GM23338 (cell line): ENCODE measurements at regions not wholly inside any gene's neighbourhood (a gene's known extent, or its start where the extent isn't known, plus 50 kb on each side); places are given as distances from the start of the nearest gene placed in this dataset.

Experiments used
- ATAC-seq: fragments of 200-7000 bp; cut with Tn5 transposase; 3 replicates; pipeline ENCODE4 v1.9.1; 2020
- DNase-seq: peaks from one replicate; pipeline ENCODE4 v3.0.0-alpha.2; 2015; ENCODE audit warnings: low spot score
- H2AFZ ChIP-seq: fragments of 200-600 bp; sonication (generic); 2 replicates; pipeline ENCODE4 v1.8.0; 2016; ENCODE audit warnings: antibody characterized with exemption, mild to moderate bottlenecking, moderate library complexity
- H3F3A ChIP-seq: fragments of 200-600 bp; sonication (generic); replicated peaks from 2 replicates; pipeline ENCODE4 v1.8.0; 2017; ENCODE audit warnings: antibody characterized with exemption, mixed run types, low read depth
- H3K27ac ChIP-seq: fragments of 200-600 bp; sonication (generic); 2 replicates; pipeline ENCODE4 v1.6.1; 2016; ENCODE audit warnings: low read depth
- H3K27me3 ChIP-seq: fragments of 200-600 bp; sonication (generic); 2 replicates; pipeline ENCODE4 v1.8.0; 2016; ENCODE audit warnings: mild to moderate bottlenecking, mixed run types, moderate library complexity; ENCODE audit not compliant: insufficient read depth
- H3K36me3 ChIP-seq: fragments of 200-600 bp; sonication (generic); 2 replicates; pipeline ENCODE4 v1.8.0; 2016; ENCODE audit warnings: mild to moderate bottlenecking; ENCODE audit not compliant: insufficient read depth
- H3K4me1 ChIP-seq: fragments of 200-600 bp; sonication (generic); 2 replicates; pipeline ENCODE4 v1.8.0; 2016; ENCODE audit warnings: mild to moderate bottlenecking, moderate library complexity; ENCODE audit not compliant: insufficient read depth
- H3K4me2 ChIP-seq: fragments of 200-600 bp; sonication (generic); 2 replicates; pipeline ENCODE4 v1.7.1; 2017; ENCODE audit warnings: mixed run types
- H3K4me3 ChIP-seq: fragments of 200-600 bp; sonication (generic); 2 replicates; pipeline ENCODE4 v1.6.1; 2016; ENCODE audit warnings: mixed run types
- H3K79me2 ChIP-seq: fragments of 200-600 bp; sonication (generic); replicated peaks from 2 replicates; pipeline ENCODE4 v1.8.0; 2017; ENCODE audit warnings: mild to moderate bottlenecking; ENCODE audit not compliant: insufficient read depth
- H3K9me2 ChIP-seq: fragments of 200-600 bp; sonication (generic); 2 replicates; pipeline ENCODE4 v1.8.0; 2017; ENCODE audit not compliant: insufficient read depth
- H4K20me1 ChIP-seq: fragments of 200-600 bp; sonication (generic); replicated peaks from 2 replicates; pipeline ENCODE4 v1.8.0; 2017; ENCODE audit warnings: mild to moderate bottlenecking; ENCODE audit not compliant: insufficient read depth
- H3K27ac Mint-ChIP-seq: 2 replicates; pipeline ENCODE4 v1.8.0; 2020; ENCODE audit warnings: inconsistent platforms, mild to moderate bottlenecking, moderate library complexity, mixed read lengths
- H3K27me3 Mint-ChIP-seq: 3 replicates; pipeline ENCODE4 v1.8.0; 2022; ENCODE audit warnings: low read depth, mild to moderate bottlenecking, moderate library complexity, mixed read lengths, inconsistent platforms; ENCODE audit not compliant: insufficient read depth, poor library complexity
- H3K36me3 Mint-ChIP-seq: 3 replicates; pipeline ENCODE4 v1.8.0; 2021; ENCODE audit warnings: low read depth, mild to moderate bottlenecking, inconsistent platforms, moderate library complexity, mixed read lengths
- H3K4me1 Mint-ChIP-seq: 3 replicates; pipeline ENCODE4 v1.8.0; 2020; ENCODE audit warnings: mild to moderate bottlenecking, inconsistent platforms, mixed read lengths
- H3K4me3 Mint-ChIP-seq: 3 replicates; pipeline ENCODE4 v1.8.0; 2021; ENCODE audit warnings: moderate library complexity, mild to moderate bottlenecking, inconsistent platforms, mixed read lengths
- H3K9me3 Mint-ChIP-seq: 3 replicates; pipeline ENCODE4 v1.8.0; 2020; ENCODE audit warnings: moderate library complexity, mild to moderate bottlenecking, inconsistent platforms, mixed read lengths
- EZH2phosphoT487 ChIP-seq: fragments of 200-600 bp; sonication (generic); IDR thresholded peaks from one replicate; pipeline ENCODE4 v1.8.1; 2018; ENCODE audit warnings: antibody characterized with exemption; ENCODE audit not compliant: unreplicated experiment
- JUNB ChIP-seq: IDR thresholded peaks from one replicate; pipeline ENCODE4 v1.6.1; 2016; ENCODE audit warnings: antibody characterized with exemption; ENCODE audit not compliant: unreplicated experiment
- NANOG ChIP-seq: IDR thresholded peaks from 2 replicates; pipeline ENCODE4 v1.6.1; 2016; ENCODE audit warnings: antibody characterized with exemption, borderline replicate concordance
- POLR2AphosphoS5 ChIP-seq: IDR thresholded peaks from 2 replicates; pipeline ENCODE4 v1.6.1; 2016; ENCODE audit warnings: antibody characterized with exemption, low read depth
- STAT1 ChIP-seq: IDR thresholded peaks from one replicate; pipeline ENCODE4 v1.6.1; 2016; ENCODE audit warnings: antibody characterized with exemption; ENCODE audit not compliant: unreplicated experiment
- ZNF114 ChIP-seq: fragments of 250-450 bp; sonication (Bioruptor Pico); IDR thresholded peaks from 2 replicates; pipeline ENCODE4 v1.5.0; 2020; ENCODE audit warnings: mild to moderate bottlenecking, moderate library complexity
- ZNF331 ChIP-seq: fragments of 250-450 bp; sonication (Bioruptor Pico); IDR thresholded peaks from 2 replicates; pipeline ENCODE4 v1.5.0; 2020; ENCODE audit warnings: low read depth, mild to moderate bottlenecking, moderate library complexity
- TF ChIP-seq, protein P1 (sequence below): fragments of 250-450 bp; sonication (Bioruptor Pico); IDR thresholded peaks from 2 replicates; pipeline ENCODE4 v1.5.0; 2020; ENCODE audit warnings: mild to moderate bottlenecking, moderate library complexity
- TF ChIP-seq, protein P2 (sequence below): IDR thresholded peaks from 2 replicates; pipeline ENCODE4 v1.6.1; 2016; ENCODE audit warnings: antibody characterized with exemption

DNA sequence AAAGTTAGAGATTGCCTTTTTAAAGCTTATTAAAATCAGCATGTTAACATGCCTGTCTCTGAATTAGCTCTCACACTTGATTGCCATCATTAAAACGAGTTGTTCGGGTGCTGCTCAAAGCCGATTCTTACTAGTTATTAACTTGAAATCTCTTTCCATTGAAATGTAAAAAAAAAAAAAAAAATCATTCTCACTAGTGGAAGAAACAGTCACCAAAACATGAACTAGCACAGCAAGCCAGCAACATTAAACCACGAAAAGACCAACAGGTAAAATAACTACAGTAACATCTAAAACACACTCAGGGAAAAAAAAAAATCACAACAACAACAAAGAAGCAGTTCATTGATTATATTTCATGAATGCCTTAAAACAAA, 264.5 kb downstream of the MEIS1 start:
- Mint-ChIP-seq H3K27me3 (peaks cover 6% of the 10 kb centered on the region), H3K27ac (no peak overlapping the region), H3K9me3 (no peaks in the 10 kb centered on the region), H3K36me3 (no peaks in the 10 kb centered on the region), H3K4me1 (peaks cover 59% of the 10 kb centered on the region), H3K4me3 (no peak overlapping the region; the same call in 2 of the 3 replicates)
- no peak overlapping the region for H2AFZ ChIP-seq
- H4K20me1 ChIP-seq: no peaks in the 10 kb centered on the region
- H3K27me3 ChIP-seq: no peaks in the 10 kb centered on the region
- peaks cover 46% of the 10 kb centered on the region for H3K4me1 ChIP-seq
- no peak for ATAC-seq
- TF ChIP-seq, protein P1, sequence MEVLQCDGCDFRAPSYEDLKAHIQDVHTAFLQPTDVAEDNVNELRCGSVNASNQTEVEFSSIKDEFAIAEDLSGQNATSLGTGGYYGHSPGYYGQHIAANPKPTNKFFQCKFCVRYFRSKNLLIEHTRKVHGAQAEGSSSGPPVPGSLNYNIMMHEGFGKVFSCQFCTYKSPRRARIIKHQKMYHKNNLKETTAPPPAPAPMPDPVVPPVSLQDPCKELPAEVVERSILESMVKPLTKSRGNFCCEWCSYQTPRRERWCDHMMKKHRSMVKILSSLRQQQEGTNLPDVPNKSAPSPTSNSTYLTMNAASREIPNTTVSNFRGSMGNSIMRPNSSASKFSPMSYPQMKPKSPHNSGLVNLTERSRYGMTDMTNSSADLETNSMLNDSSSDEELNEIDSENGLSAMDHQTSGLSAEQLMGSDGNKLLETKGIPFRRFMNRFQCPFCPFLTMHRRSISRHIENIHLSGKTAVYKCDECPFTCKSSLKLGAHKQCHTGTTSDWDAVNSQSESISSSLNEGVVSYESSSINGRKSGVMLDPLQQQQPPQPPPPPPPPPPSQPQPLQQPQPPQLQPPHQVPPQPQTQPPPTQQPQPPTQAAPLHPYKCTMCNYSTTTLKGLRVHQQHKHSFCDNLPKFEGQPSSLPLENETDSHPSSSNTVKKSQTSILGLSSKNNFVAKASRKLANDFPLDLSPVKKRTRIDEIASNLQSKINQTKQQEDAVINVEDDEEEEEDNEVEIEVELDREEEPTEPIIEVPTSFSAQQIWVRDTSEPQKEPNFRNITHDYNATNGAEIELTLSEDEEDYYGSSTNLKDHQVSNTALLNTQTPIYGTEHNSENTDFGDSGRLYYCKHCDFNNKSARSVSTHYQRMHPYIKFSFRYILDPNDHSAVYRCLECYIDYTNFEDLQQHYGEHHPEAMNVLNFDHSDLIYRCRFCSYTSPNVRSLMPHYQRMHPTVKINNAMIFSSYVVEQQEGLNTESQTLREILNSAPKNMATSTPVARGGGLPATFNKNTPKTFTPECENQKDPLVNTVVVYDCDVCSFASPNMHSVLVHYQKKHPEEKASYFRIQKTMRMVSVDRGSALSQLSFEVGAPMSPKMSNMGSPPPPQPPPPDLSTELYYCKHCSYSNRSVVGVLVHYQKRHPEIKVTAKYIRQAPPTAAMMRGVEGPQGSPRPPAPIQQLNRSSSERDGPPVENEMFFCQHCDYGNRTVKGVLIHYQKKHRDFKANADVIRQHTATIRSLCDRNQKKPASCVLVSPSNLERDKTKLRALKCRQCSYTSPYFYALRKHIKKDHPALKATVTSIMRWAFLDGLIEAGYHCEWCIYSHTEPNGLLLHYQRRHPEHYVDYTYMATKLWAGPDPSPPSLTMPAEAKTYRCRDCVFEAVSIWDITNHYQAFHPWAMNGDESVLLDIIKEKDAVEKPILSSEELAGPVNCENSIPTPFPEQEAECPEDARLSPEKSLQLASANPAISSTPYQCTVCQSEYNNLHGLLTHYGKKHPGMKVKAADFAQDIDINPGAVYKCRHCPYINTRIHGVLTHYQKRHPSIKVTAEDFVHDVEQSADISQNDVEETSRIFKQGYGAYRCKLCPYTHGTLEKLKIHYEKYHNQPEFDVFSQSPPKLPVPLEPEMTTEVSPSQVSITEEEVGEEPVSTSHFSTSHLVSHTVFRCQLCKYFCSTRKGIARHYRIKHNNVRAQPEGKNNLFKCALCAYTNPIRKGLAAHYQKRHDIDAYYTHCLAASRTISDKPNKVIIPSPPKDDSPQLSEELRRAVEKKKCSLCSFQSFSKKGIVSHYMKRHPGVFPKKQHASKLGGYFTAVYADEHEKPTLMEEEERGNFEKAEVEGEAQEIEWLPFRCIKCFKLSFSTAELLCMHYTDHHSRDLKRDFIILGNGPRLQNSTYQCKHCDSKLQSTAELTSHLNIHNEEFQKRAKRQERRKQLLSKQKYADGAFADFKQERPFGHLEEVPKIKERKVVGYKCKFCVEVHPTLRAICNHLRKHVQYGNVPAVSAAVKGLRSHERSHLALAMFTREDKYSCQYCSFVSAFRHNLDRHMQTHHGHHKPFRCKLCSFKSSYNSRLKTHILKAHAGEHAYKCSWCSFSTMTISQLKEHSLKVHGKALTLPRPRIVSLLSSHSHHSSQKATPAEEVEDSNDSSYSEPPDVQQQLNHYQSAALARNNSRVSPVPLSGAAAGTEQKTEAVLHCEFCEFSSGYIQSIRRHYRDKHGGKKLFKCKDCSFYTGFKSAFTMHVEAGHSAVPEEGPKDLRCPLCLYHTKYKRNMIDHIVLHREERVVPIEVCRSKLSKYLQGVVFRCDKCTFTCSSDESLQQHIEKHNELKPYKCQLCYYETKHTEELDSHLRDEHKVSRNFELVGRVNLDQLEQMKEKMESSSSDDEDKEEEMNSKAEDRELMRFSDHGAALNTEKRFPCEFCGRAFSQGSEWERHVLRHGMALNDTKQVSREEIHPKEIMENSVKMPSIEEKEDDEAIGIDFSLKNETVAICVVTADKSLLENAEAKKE (CRISPR knock-in tag): no peak
- TF ChIP-seq STAT1 (no peak), JUNB (no peak), NANOG (no peak)
- no peak overlapping the region for H3K4me3 ChIP-seq
- no peaks in the 10 kb centered on the region for H3K79me2 ChIP-seq
- no peak overlapping the region for H3K27ac ChIP-seq
- H3K9me2 ChIP-seq: no peaks in the 10 kb centered on the region
- H3K36me3 ChIP-seq: no peaks in the 10 kb centered on the region
- no peak for DNase-seq
- no peaks in the 10 kb centered on the region for H3F3A ChIP-seq
- peak overlapping the region; percentile 22 for H3K4me2 ChIP-seq

DNA sequence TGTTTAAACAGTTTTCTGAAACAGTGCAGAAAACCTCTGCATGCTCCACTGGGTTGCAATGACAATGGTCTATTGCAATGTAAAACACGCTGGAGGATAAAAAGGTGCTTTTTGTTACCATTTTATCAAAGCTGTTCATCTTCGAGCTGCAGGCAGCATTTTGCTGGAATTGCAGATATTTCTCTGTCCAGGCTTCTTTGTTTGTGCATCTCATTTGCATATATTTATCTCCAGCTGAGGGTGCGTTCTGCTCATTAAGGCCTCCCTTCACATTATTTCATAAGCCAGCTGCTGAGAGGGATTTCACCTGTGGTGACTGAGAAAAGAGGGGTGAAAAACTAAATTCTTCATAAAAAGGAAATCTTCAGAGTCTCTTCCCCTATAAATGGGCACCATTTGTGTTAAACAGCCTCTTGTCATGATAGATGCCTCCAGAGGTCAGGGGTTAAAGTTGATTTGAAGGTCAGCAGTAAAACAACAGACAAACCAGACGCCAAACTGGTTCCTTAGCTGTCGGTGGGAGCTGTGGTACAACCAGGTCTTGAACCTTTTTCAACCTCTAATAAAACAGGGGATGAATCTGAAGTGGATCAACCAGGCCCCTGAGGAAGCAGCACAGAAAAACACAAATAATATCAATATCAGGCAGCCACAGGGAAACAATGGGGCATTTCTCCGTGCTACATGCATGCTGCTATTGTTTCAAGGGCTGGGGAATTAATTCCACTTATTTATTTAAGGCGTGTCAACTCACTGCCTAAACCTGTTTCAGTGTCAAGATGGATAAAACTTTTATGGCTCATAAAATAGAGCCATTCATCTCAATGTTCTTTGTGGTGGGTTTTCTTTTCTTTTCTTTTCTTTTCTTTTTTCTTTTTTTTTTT, 265.1 kb downstream of the MEIS1 start:
- Mint-ChIP-seq H3K27me3 (peaks cover 6% of the 10 kb centered on the region), H3K36me3 (no peaks in the 10 kb centered on the region), H3K4me3 (no peak overlapping the region), H3K9me3 (no peaks in the 10 kb centered on the region), H3K27ac (no peak overlapping the region), H3K4me1 (peaks cover 54% of the 10 kb centered on the region)
- Histone ChIP-seq H3K27ac (no peak overlapping the region), H3K27me3 (no peaks in the 10 kb centered on the region), H3K9me2 (no peaks in the 10 kb centered on the region), H3K4me1 (peaks cover 41% of the 10 kb centered on the region), H3K4me2 (peak overlapping the region; percentile 22), H3F3A (no peaks in the 10 kb centered on the region), H2AFZ (no peak overlapping the region), H4K20me1 (no peaks in the 10 kb centered on the region), H3K36me3 (no peaks in the 10 kb centered on the region), H3K4me3 (peak overlapping the region; percentile 7; the same call in 1 of the 2 replicates), H3K79me2 (no peaks in the 10 kb centered on the region)
- ATAC-seq (peak; percentile 78), DNase-seq (peak; percentile 56)
- TF ChIP-seq, protein P2, sequence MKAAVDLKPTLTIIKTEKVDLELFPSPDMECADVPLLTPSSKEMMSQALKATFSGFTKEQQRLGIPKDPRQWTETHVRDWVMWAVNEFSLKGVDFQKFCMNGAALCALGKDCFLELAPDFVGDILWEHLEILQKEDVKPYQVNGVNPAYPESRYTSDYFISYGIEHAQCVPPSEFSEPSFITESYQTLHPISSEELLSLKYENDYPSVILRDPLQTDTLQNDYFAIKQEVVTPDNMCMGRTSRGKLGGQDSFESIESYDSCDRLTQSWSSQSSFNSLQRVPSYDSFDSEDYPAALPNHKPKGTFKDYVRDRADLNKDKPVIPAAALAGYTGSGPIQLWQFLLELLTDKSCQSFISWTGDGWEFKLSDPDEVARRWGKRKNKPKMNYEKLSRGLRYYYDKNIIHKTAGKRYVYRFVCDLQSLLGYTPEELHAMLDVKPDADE: no peak
- TF ChIP-seq POLR2AphosphoS5: no peak
- TF ChIP-seq ZNF331: no peak
- no peak for TF ChIP-seq ZNF114 (CRISPR knock-in tag)
- TF ChIP-seq EZH2phosphoT487: no peak
